ENCODE measurements at regions not wholly inside any gene's neighbourhood (a gene's known extent, or its start where the extent isn't known, plus 50 kb on each side); places are given as distances from the start of the nearest gene placed in this dataset.
"Not testable (repeated sequence)": the region's sequence is repeated elsewhere in the genome, so short reads cannot be mapped to it uniquely, and the experiment has no call there.

DNA sequence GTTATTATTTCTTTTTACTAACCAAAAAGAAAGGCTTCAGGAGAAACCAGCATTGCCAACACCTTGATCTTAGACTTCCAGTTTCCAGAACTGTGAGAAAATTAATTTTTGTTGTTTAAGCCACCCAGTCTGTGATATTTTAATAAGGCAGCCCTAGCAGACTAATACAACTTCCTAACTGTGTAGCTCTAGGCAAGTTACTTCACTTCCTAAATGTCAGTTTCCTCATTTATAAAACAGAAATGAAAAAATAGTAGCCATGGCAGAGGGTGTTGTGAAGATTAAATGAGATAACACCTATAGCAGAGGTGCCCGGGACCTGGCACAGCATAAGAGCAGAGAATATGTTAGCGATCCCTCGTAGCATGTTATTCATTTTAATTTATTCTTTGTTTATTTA is 66.6 kb upstream of the HAND1 start:
- no peaks in the 10 kb centered on the region for H3K36me3 Mint-ChIP-seq (ENCODE audit: insufficient read depth)
- H3K27me3 Mint-ChIP-seq (ENCODE audit: low read depth): peaks cover 5% of the 10 kb centered on the region
- no peak for DNase-seq
- no peaks in the 10 kb centered on the region for H3K9me3 Mint-ChIP-seq
- H3K4me3 Mint-ChIP-seq: no peak overlapping the region
- H3K4me1 Mint-ChIP-seq (ENCODE audit: low read depth): no peaks in the 10 kb centered on the region
- ATAC-seq: no peak

DNA sequence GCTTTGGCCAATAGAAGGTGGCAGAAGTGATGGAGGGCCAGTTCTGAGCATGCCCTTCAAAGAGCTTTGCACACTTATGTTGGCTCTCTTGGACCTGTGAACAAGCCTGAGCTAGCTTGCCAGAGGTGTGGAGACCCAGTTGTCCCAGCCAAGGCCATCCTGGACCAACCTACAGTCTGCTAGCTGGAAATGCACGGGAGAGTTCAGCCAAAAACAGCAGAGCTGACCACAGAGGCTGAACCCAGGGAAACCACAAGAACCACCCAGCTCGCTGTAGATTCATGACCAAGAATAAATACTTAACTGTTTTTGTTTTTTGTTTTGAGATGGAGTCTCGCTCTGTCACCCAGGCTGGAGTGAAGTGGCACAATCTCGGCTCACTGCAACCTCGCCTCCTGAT is 65.4 kb upstream of the HAND1 start:
- H3K9me3 Mint-ChIP-seq: no peaks in the 10 kb centered on the region
- H3K27me3 Mint-ChIP-seq (ENCODE audit: low read depth): peaks cover 2% of the 10 kb centered on the region
- H3K4me3 Mint-ChIP-seq: no peak overlapping the region
- H3K36me3 Mint-ChIP-seq (ENCODE audit: insufficient read depth): no peaks in the 10 kb centered on the region
- ATAC-seq (no peak), DNase-seq (no peak)
- H3K4me1 Mint-ChIP-seq (ENCODE audit: low read depth): no peaks in the 10 kb centered on the region

DNA sequence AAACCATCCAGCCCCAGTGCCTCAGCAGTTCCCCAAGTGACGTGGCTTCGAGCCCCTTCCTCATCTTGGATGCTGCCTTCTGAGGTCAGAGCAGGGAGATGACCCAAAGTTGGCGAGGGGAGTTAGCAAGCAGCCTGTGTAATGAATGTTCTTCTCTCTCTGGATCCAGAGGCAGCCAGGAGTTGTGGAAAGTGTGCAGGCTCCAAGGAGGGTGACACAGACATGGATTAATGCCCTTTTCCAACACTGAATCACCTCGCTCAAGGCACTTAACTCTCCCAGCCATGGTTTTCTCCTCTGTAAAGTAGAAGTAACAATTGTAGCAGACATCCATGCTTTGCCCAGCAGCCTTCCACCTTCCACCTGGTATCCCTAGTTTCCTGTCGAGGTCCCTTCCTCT is 64.6 kb upstream of the HAND1 start:
- ATAC-seq (no peak), DNase-seq (no peak)
- H3K4me1 Mint-ChIP-seq (ENCODE audit: low read depth): no peaks in the 10 kb centered on the region
- H3K27me3 Mint-ChIP-seq (ENCODE audit: low read depth): peaks cover 2% of the 10 kb centered on the region
- H3K4me3 Mint-ChIP-seq: no peak overlapping the region
- H3K36me3 Mint-ChIP-seq (ENCODE audit: insufficient read depth): no peaks in the 10 kb centered on the region
- no peaks in the 10 kb centered on the region for H3K9me3 Mint-ChIP-seq

DNA sequence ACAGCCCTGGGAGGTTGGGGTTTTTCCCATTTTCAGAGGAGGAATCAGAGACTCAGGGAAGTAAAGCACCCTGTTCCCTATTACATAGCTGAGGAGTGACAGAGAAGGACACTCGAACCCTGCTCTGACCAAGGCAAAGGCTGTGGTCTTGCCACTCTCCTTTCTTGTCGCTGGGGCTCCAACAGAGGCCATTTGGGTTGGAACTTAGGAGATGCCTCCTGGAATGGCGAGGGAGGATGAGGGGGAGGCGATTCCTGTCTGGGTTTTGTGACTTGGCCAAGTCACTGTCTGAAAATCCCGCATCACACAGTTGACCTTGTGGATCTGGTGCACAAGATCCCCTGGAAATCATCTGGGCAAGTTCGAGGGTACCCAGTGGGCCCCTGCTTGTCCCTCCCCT is 64.0 kb upstream of the HAND1 start:
- no peak overlapping the region for H3K4me3 Mint-ChIP-seq
- H3K27me3 Mint-ChIP-seq (ENCODE audit: low read depth): peaks cover 2% of the 10 kb centered on the region
- DNase-seq: no peak
- ATAC-seq: no peak
- H3K36me3 Mint-ChIP-seq (ENCODE audit: insufficient read depth): no peaks in the 10 kb centered on the region
- H3K4me1 Mint-ChIP-seq (ENCODE audit: low read depth): no peaks in the 10 kb centered on the region
- H3K9me3 Mint-ChIP-seq: no peaks in the 10 kb centered on the region

DNA sequence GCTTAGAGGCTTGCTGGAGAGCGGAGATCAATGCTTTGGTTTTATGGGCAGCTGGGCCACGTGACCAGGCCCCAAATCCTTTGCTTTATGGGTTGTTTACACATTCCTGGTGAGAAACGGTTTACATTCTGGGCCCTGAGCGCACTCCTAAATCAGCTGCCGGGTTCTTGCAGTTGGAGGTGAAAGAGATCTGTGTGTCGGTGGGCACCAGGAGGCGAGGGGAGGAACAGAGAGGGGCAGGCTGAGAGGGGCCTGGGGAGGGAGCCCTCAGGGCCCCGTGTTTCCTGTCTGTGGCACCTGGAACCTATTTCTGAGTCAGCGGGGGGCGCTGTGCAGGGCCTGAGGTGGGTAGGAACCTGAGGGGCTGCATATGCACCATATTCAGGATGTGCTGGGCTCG is 63.5 kb upstream of the HAND1 start:
- no peak for DNase-seq
- no peaks in the 10 kb centered on the region for H3K4me1 Mint-ChIP-seq (ENCODE audit: low read depth)
- peaks cover 5% of the 10 kb centered on the region for H3K27me3 Mint-ChIP-seq (ENCODE audit: low read depth)

DNA sequence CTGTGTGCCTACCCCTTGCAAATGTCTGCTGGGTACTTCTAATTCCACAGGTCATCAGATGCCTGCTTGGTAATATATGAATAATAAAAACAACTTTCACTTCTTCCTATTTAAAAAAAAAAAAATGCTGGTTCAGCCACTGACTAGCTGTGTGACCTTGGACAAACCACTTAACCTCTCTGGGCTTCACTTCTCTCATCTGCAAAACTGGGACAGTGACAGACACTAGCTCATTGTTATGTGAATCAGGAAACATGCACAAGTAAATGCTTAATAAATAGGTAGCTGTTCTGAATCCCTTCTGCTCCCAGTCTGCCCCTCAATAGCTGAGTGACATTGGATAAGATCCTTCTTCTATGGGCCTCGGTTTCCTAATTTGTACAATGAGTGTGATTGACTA is 62.6 kb upstream of the HAND1 start:
- Mint-ChIP-seq H3K27me3 (ENCODE audit: low read depth) (peaks cover 5% of the 10 kb centered on the region), H3K4me3 (no peak overlapping the region), H3K4me1 (ENCODE audit: low read depth) (no peaks in the 10 kb centered on the region), H3K36me3 (ENCODE audit: insufficient read depth) (no peaks in the 10 kb centered on the region), H3K9me3 (no peaks in the 10 kb centered on the region)
- DNase-seq: no peak
- no peak for ATAC-seq

More for the DNA sequence above, 63.5 kb upstream of the HAND1 start:
- Mint-ChIP-seq H3K4me3 (no peak overlapping the region), H3K36me3 (ENCODE audit: insufficient read depth) (no peaks in the 10 kb centered on the region), H3K9me3 (no peaks in the 10 kb centered on the region)
- ATAC-seq: no peak

DNA sequence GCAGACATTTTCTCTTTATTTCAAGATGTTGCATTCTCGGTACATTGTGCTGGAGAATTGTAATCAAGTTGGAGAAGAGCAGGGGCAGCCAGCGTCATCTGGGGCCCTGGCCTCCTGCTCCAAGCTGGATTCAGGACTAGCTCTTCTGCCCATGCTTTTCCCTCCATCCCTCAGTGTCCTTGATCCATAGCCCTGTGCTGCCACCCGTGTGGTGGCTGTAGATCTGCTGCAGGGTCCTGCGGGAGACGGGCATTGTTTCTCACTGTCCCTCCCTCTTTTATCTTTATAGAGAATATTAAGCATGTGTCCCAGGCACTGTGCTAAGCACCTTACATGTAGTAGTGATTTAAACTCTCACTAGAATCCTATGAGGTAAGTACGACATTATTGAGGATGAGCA is 60.5 kb upstream of the HAND1 start:
- DNase-seq (no peak), ATAC-seq (no peak)
- Mint-ChIP-seq H3K27me3 (ENCODE audit: low read depth) (peaks cover 9% of the 10 kb centered on the region), H3K4me1 (ENCODE audit: low read depth) (no peaks in the 10 kb centered on the region), H3K36me3 (ENCODE audit: insufficient read depth) (no peaks in the 10 kb centered on the region), H3K9me3 (no peaks in the 10 kb centered on the region), H3K4me3 (no peak overlapping the region)

DNA sequence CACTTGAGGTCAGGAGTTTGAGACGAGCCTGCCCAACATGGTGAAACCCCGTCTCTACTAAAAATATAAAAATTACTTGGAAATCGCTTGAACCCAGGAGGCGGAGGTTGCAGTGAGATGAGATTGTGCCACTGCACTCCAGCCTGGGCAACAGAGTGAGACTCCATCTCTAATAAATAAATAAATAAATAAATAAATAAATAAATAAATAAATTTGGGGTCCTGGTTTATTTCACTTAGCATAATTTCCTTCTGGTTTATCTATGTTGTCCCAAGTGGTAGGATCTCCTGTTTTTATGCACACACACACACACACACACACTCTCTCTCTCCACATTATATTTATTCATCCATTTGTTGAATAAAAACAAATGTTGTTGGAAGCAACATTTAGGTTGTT is 58.4 kb upstream of the HAND1 start:
- not testable (repeated sequence) for H3K9me3 Mint-ChIP-seq; DNase-seq; H3K27me3 Mint-ChIP-seq (ENCODE audit: low read depth); ATAC-seq; H3K4me1 Mint-ChIP-seq (ENCODE audit: low read depth); H3K36me3 Mint-ChIP-seq (ENCODE audit: insufficient read depth); H3K4me3 Mint-ChIP-seq

DNA sequence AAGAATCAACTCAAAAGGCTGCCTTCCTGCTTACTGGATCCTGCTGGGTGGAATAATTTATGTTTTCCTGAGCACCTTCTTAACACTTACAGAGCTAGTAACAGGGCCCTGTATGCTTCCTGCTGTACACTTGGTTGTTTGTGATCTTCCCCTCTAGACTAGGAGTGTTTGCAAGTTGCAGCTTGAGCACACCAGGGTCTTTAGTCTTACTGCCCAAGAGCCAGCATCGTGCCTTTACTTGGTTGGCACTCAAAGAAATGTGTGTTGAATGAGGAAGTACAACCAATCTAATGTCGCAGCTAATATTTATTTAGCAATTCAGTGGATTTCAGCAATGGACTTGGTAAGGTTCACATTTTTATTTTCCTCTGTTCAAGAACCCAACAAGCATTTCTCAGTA is 57.5 kb upstream of the HAND1 start:
- Mint-ChIP-seq H3K27me3 (ENCODE audit: low read depth) (peaks cover 13% of the 10 kb centered on the region), H3K4me1 (ENCODE audit: low read depth) (no peaks in the 10 kb centered on the region), H3K36me3 (ENCODE audit: insufficient read depth) (no peaks in the 10 kb centered on the region), H3K4me3 (no peak overlapping the region), H3K9me3 (no peaks in the 10 kb centered on the region)
- no peak for DNase-seq
- ATAC-seq: no peak

DNA sequence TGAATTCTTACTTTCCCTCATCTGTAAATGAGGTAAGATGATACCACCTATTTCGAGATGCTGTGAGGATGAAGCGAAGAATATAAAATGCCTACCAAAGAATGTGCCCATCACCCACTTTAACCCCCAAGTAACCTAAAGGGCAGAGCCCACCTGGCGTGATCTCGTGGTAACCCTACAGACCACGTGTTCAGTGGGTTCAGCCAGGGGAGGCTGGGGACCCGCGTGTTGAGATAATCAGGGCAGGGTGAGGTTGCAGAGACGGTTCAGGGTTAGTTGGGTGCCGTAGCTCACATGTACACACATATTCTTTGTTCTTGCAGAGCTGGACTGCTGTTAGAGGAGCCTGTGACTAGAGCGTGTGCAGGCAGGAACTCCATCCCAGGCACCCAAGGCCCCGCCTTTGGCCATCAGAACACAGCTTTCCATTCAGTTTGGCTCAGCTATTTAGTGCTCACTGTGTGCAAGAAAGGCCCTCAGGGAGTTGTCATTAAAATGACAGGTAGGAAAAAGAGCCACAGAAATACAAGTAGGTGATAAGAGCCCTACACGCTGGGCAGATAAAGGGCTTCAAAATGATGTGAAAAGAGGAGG is 56.5 kb upstream of the HAND1 start:
- Mint-ChIP-seq H3K36me3 (ENCODE audit: insufficient read depth) (no peaks in the 10 kb centered on the region), H3K27me3 (ENCODE audit: low read depth) (peaks cover 13% of the 10 kb centered on the region), H3K4me1 (ENCODE audit: low read depth) (no peaks in the 10 kb centered on the region), H3K4me3 (no peak overlapping the region), H3K9me3 (no peaks in the 10 kb centered on the region)
- no peak for ATAC-seq
- no peak for DNase-seq

DNA sequence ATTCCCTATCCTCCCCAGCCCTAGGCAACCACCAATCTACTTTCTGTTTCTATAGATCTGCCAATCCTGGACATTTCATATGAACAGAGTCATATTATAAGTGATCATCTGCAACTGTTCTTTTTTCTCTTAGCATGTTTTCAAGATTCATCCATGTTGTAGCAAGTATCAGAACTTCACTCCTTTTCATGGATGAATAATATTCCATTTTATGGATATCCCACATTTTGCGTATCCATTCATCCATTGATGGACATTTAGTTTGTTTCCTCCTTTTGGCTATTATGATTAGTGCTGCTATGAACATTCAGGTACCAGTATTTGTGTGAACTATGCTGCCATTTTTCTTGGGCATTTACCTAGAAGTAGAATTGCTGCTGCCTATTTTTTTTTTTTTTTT is 51.3 kb upstream of the HAND1 start:
- Mint-ChIP-seq H3K27me3 (ENCODE audit: low read depth) (peaks cover 25% of the 10 kb centered on the region), H3K9me3 (no peaks in the 10 kb centered on the region), H3K36me3 (ENCODE audit: insufficient read depth) (no peaks in the 10 kb centered on the region), H3K4me3 (no peak overlapping the region), H3K4me1 (ENCODE audit: low read depth) (no peaks in the 10 kb centered on the region)
- DNase-seq: no peak
- no peak for ATAC-seq

DNA sequence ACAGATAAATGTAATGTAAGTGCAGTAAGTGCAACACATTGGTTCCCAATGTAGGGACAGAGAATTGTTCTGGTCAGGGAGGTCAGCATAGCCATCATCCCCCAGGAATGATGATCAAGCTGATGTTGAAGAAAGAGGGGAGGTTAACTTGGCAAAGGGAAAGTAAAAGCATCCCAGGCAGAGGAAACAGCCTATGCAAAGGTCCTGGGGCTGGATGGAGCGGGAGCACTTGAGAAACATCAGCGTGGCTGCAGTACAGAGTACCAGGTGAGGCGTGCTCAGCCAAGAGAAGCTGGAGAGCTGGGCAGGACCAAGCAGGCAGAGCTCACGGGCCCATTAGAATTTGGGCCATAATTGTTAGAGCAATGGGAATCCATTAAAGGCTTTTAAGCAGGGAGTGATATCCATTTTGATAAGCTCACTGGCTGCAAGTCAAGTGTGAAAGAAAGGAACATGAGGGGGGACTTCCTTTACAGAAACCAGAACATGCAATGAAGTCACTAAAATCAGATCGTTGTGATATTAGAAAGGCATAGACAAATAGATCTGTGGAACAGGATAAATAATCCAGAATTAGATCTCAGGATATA is 50.1 kb upstream of the HAND1 start:
- no peak for ATAC-seq
- H3K4me3 Mint-ChIP-seq: no peak overlapping the region
- H3K36me3 Mint-ChIP-seq (ENCODE audit: insufficient read depth): no peaks in the 10 kb centered on the region
- no peaks in the 10 kb centered on the region for H3K4me1 Mint-ChIP-seq (ENCODE audit: low read depth)
- H3K9me3 Mint-ChIP-seq: no peaks in the 10 kb centered on the region
- peaks cover 23% of the 10 kb centered on the region for H3K27me3 Mint-ChIP-seq (ENCODE audit: low read depth)
- no peak for DNase-seq

All from activated T-cell treated with anti-CD3 and anti-CD28 coated beads, Interleukin-2, amount 50 U/mL, for 4 hours (primary cell).